IMR-90 (cell line): ENCODE measurements at regions not wholly inside any gene's neighbourhood (a gene's known extent, or its start where the extent isn't known, plus 50 kb on each side); places are given as distances from the start of the nearest gene placed in this dataset.

Source experiments
- ATAC-seq: fragments of 200-7000 bp; cut with Tn5 transposase; 2 replicates; pipeline ENCODE4 v1.9.1; 2020; ENCODE audit warnings: low read depth, mild to moderate bottlenecking, moderate library complexity
- BruUV-seq: library from RNA; stranded (reverse); fragments of 400-500 nt; replicated peaks from 2 replicates; lab custom pipeline; 2021; lab: Mats Ljungman, UMichigan
- CTCF ChIA-PET: fragments of 300-600 bp; formaldehyde crosslinking; extraction: SDS; loops from one replicate; lab custom pipeline; 2021; ENCODE audit warnings: antibody characterized with exemption; lab: Yijun Ruan, JAX
- POLR2A ChIA-PET: fragments of 300-600 bp; sonication (Branson Sonifier 250); formaldehyde crosslinking; loops from one replicate; lab custom pipeline; 2022; ENCODE audit warnings: antibody characterized with exemption; ENCODE audit not compliant: unreplicated experiment; lab: Charles Lee
- DNase-seq: peaks from one replicate; pipeline ENCODE4 v3.0.0; 2013
- H2AFZ ChIP-seq: replicated peaks from 2 replicates; pipeline ENCODE3; 2013; ENCODE audit warnings: low read length, mild to moderate bottlenecking; ENCODE audit not compliant: poor library complexity
- H2AK5ac ChIP-seq: 2 replicates; pipeline ENCODE4 v1.6.1; 2013; ENCODE audit warnings: low read depth, low read length, inconsistent platforms
- H2AK9ac ChIP-seq: replicated peaks from 2 replicates; pipeline ENCODE3; 2013; ENCODE audit warnings: mild to moderate bottlenecking, low read depth, low read length, moderate library complexity; ENCODE audit not compliant: poor library complexity
- H2BK120ac ChIP-seq: 2 replicates; pipeline ENCODE4 v1.6.1; 2013; ENCODE audit warnings: low read depth, low read length, inconsistent platforms
- H2BK15ac ChIP-seq: 3 replicates; pipeline ENCODE4 v1.6.1; 2013; ENCODE audit warnings: low read depth, low read length, inconsistent platforms
- H2BK20ac ChIP-seq: 2 replicates; pipeline ENCODE4 v1.6.1; 2013; ENCODE audit warnings: low read depth, mild to moderate bottlenecking, inconsistent platforms, low read length, moderate library complexity
- H2BK5ac ChIP-seq: 2 replicates; pipeline ENCODE4 v1.6.1; 2013; ENCODE audit warnings: mild to moderate bottlenecking, low read depth, low read length, inconsistent platforms; ENCODE audit not compliant: poor library complexity, severe bottlenecking
- H3K14ac ChIP-seq: replicated peaks from 2 replicates; pipeline ENCODE4 v1.6.1; 2013; ENCODE audit warnings: low read depth, low read length, inconsistent platforms
- H3K18ac ChIP-seq: 2 replicates; pipeline ENCODE4 v1.6.1; 2013; ENCODE audit warnings: low read depth, low read length, control low read depth
- H3K23ac ChIP-seq: 2 replicates; pipeline ENCODE4 v1.6.1; 2013; ENCODE audit warnings: low read depth, low read length, inconsistent platforms
- H3K27ac ChIP-seq: 2 replicates; pipeline ENCODE4 v1.5.1; 2013; ENCODE audit warnings: mild to moderate bottlenecking, control low read depth, low read length; ENCODE audit not compliant: insufficient read depth
- H3K27me3 ChIP-seq: 2 replicates; pipeline ENCODE4 v1.6.1; 2013; ENCODE audit warnings: low read length; ENCODE audit not compliant: control insufficient read depth, insufficient read depth
- H3K36me3 ChIP-seq: 2 replicates; pipeline ENCODE4 v1.6.1; 2013; ENCODE audit warnings: low read length, mixed read lengths; ENCODE audit not compliant: control insufficient read depth, insufficient read depth
- H3K4ac ChIP-seq: 2 replicates; pipeline ENCODE4 v1.6.1; 2013; ENCODE audit warnings: low read depth, low read length, inconsistent platforms
- H3K4me1 ChIP-seq: 2 replicates; pipeline ENCODE4 v1.6.1; 2013; ENCODE audit warnings: low read length, mixed read lengths; ENCODE audit not compliant: control insufficient read depth, insufficient read depth
- H3K4me2 ChIP-seq: 2 replicates; pipeline ENCODE4 v1.6.1; 2013; ENCODE audit warnings: low read depth, mild to moderate bottlenecking, control low read depth, low read length, moderate library complexity
- H3K4me3 ChIP-seq: 2 replicates; pipeline ENCODE4 v1.5.1; 2013; ENCODE audit warnings: low read depth, mild to moderate bottlenecking, control low read depth, low read length, moderate library complexity; ENCODE audit not compliant: insufficient read depth
- H3K56ac ChIP-seq: 2 replicates; pipeline ENCODE4 v1.6.1; 2013; ENCODE audit warnings: low read length, inconsistent platforms; ENCODE audit not compliant: insufficient read depth; ENCODE audit errors: extremely low read depth
- H3K79me1 ChIP-seq, 2 experiments: 2 replicates each; pipeline ENCODE4 v1.6.1; 2013; ENCODE audit warnings: low read length in 2 of 2, inconsistent platforms in 1 of 2, low read depth in 1 of 2
- H3K9ac ChIP-seq: 2 replicates; pipeline ENCODE4 v1.6.1; 2013; ENCODE audit warnings: low read depth, low read length, control low read depth
- H3K9me1 ChIP-seq: 2 replicates; pipeline ENCODE4 v1.6.1; 2013; ENCODE audit warnings: low read length, inconsistent platforms; ENCODE audit not compliant: insufficient read depth
- H3K9me3 ChIP-seq: 2 replicates; pipeline ENCODE4 v1.6.1; 2013; ENCODE audit warnings: low read length; ENCODE audit not compliant: control insufficient read depth, insufficient read depth
- H4K20me1 ChIP-seq: 2 replicates; pipeline ENCODE4 v1.6.1; 2013; ENCODE audit warnings: low read length, inconsistent platforms; ENCODE audit not compliant: insufficient read depth
- H4K5ac ChIP-seq: 2 replicates; pipeline ENCODE4 v1.6.1; 2013; ENCODE audit warnings: mild to moderate bottlenecking, low read depth, low read length, control low read depth
- H4K8ac ChIP-seq, 2 experiments: 2 replicates each; pipeline ENCODE4 v1.6.1; 2013; ENCODE audit warnings: low read depth in 2 of 2, low read length in 2 of 2, control low read depth in 1 of 2, inconsistent platforms in 1 of 2
- H4K91ac ChIP-seq: 2 replicates; pipeline ENCODE4 v1.6.1; 2013; ENCODE audit warnings: low read depth, low read length, inconsistent platforms; ENCODE audit not compliant: insufficient read depth
- CEBPB ChIP-seq: IDR thresholded peaks from 2 replicates; pipeline ENCODE4 v1.6.1; 2012; ENCODE audit warnings: low read depth, low read length, improper control_type of control experiment
- FOS ChIP-seq: fragments of 150-350 bp; IDR thresholded peaks from 2 replicates; pipeline ENCODE4 v1.6.1; 2016; ENCODE audit warnings: low read depth, low read length
- MAFK ChIP-seq: IDR thresholded peaks from 2 replicates; pipeline ENCODE4 v1.6.1; 2012; ENCODE audit warnings: low read depth, low read length, improper control_type of control experiment
- NFE2L2 ChIP-seq: fragments of 150-350 bp; IDR thresholded peaks from 2 replicates; pipeline ENCODE4 v1.6.1; 2016; ENCODE audit warnings: low read depth, mild to moderate bottlenecking, low read length
- RFX5 ChIP-seq: IDR thresholded peaks from 2 replicates; pipeline ENCODE4 v1.8.0; 2012; ENCODE audit warnings: low read depth, mild to moderate bottlenecking, low read length, moderate library complexity
- WGBS, 2 experiments: methylation state at CpG; one replicate each; pipeline versions ENCODE4 v1.1.5 to v1.1.7; 2013; ENCODE audit warnings: missing lambda C conversion rate in 2 of 2; ENCODE audit not compliant: insufficient read length in 1 of 2; ENCODE audit errors: extremely low coverage in 2 of 2; 5-methylcytosine and 5-hydroxymethylcytosine counted together
- dilution Hi-C: fragments of 300-500 bp; cut with HindIII; formaldehyde crosslinking; loops from one replicate; pipeline ENCODE4 v1.14.3; 2018; ENCODE audit warnings: low sequenced_read_pairs; ENCODE audit not compliant: unreplicated experiment
- in situ Hi-C: fragments of 300-500 bp; cut with MboI; formaldehyde crosslinking; loops from 3 replicates; pipeline ENCODE4 v1.14.3; 2019; ENCODE audit warnings: low sequenced_read_pairs, inconsistent platforms, mixed read lengths
- intact Hi-C: fragments of 100-400 bp; cut with micrococcal nuclease; formaldehyde crosslinking; loops from 2 replicates; pipeline ENCODE4 v1.10.0; 2022

- H2AFZ ChIP-seq = no peak overlapping the region
- in situ Hi-C loops = no loop called here
- peak; percentile 60 for ATAC-seq
- H3K27me3 ChIP-seq = no peaks in the 10 kb centered on the region
- H2BK120ac ChIP-seq = no peak overlapping the region
- H2AK9ac ChIP-seq = no peak overlapping the region
- H3K4me3 ChIP-seq = no peak overlapping the region
- intact Hi-C loops = no loop called here
- H4K91ac ChIP-seq = no peak overlapping the region
- H3K9me3 ChIP-seq = no peaks in the 10 kb centered on the region; the same call in 1 of the 2 replicates
- ChIA-PET CTCF (no interaction called here), POLR2A (no interaction called here)
- no peak overlapping the region for H2BK5ac ChIP-seq
- no peak overlapping the region for H3K14ac ChIP-seq
- no TSS peak for BruUV-seq
- no peak overlapping the region for H2AK5ac ChIP-seq
- no peak overlapping the region for H3K4ac ChIP-seq
- no peak overlapping the region for H2BK20ac ChIP-seq
- H4K5ac ChIP-seq = no peak overlapping the region
- dilution Hi-C loops = no loop called here
- H3K56ac ChIP-seq = no peak overlapping the region
- TF ChIP-seq MAFK (peak; percentile 39; the same call in 1 of the 2 replicates), FOS (peak; percentile 67; the same call in 1 of the 2 replicates), RFX5 (no peak), NFE2L2 (peak; percentile 65), CEBPB (peak; percentile 3; the same call in 1 of the 2 replicates)
- DNase-seq = peak; percentile 45
- H4K8ac ChIP-seq = no peak overlapping the region
- no peaks in the 10 kb centered on the region for H3K79me1 ChIP-seq
- no peaks in the 10 kb centered on the region for H3K36me3 ChIP-seq
- no peak overlapping the region for H3K4me2 ChIP-seq
- H3K9me1 ChIP-seq = no peaks in the 10 kb centered on the region; the same call in 1 of the 2 replicates
- no peaks in the 10 kb centered on the region for H4K20me1 ChIP-seq
- H3K18ac ChIP-seq = no peak overlapping the region
- no CpG with 5 or more reads among the region's 1 CpG for WGBS, 2 experiments
- no peak overlapping the region for H2BK15ac ChIP-seq
- no peak overlapping the region for H3K9ac ChIP-seq
- no peak overlapping the region for H3K23ac ChIP-seq
- no peak overlapping the region for H3K27ac ChIP-seq
- no peaks in the 10 kb centered on the region for H3K4me1 ChIP-seq
Observed at GRCh38 chr16:72715267-72715666, 332.7 kb downstream of the ZFHX3 start.
